ENCODE measurements at regions not wholly inside any gene's neighbourhood (a gene's known extent, or its start where the extent isn't known, plus 50 kb on each side); places are given as distances from the start of the nearest gene placed in this dataset.

- Histone ChIP-seq H3K4me2 (ENCODE audit: insufficient read depth, insufficient read length, low read length) (no peak overlapping the region), H3K4ac (ENCODE audit: low read depth, low read length) (no peak overlapping the region), H3K23me2 (ENCODE audit: insufficient read length, low read depth, low read length, poor library complexity, severe bottlenecking) (no peaks in the 10 kb centered on the region), H2AFZ (ENCODE audit: low read length) (no peak overlapping the region), H3T11ph (ENCODE audit: low read length) (no peak overlapping the region), H2AK5ac (ENCODE audit: insufficient read length, low read length) (no peak overlapping the region), H3K14ac (ENCODE audit: insufficient read depth, low read length) (no peak overlapping the region), H3K18ac (ENCODE audit: insufficient read length, low read depth, low read length) (no peak overlapping the region), H4K20me1 (ENCODE audit: control insufficient read depth, insufficient read depth, insufficient read length) (no peaks in the 10 kb centered on the region), H3K9me3 (ENCODE audit: control insufficient read depth, low read depth, low read length) (no peaks in the 10 kb centered on the region), H2BK120ac (ENCODE audit: low read depth, low read length, poor library complexity, severe bottlenecking) (no peak overlapping the region), H3K27me3 (ENCODE audit: insufficient read depth, low read length) (no peaks in the 10 kb centered on the region), H3K79me2 (ENCODE audit: insufficient read depth, low read length) (no peaks in the 10 kb centered on the region), H3K4me1 (ENCODE audit: insufficient read depth, low read length) (no peaks in the 10 kb centered on the region), H2BK12ac (ENCODE audit: insufficient read length, low read depth, low read length) (no peak overlapping the region), H2BK20ac (ENCODE audit: low read depth, low read length, poor library complexity, severe bottlenecking) (no peak overlapping the region), H3K79me1 (ENCODE audit: insufficient read depth, low read depth, low read length, poor library complexity, severe bottlenecking) (no peaks in the 10 kb centered on the region), H3K9ac (ENCODE audit: extremely low read depth, insufficient read length, low read length) (no peak overlapping the region), H2BK5ac (ENCODE audit: insufficient read length, low read length) (no peak overlapping the region), H4K8ac (replicated peaks; ENCODE audit: insufficient read length, low read depth, low read length) (no peak overlapping the region), H4K91ac (ENCODE audit: insufficient read length, low read depth, low read length) (no peak overlapping the region), H3K56ac (ENCODE audit: insufficient read length, low read depth, low read length) (no peak overlapping the region), H4K5ac (ENCODE audit: insufficient read length, low read depth, low read length) (no peak overlapping the region), H3K23ac (ENCODE audit: insufficient read length, low read depth, low read length) (no peak overlapping the region), H2BK15ac (ENCODE audit: low read depth, low read length) (no peak overlapping the region), H3K27ac (ENCODE audit: insufficient read length, low read depth, low read length) (no peak overlapping the region)
- Mint-ChIP-seq H3K27me3 (ENCODE audit: low read depth) (no peaks in the 10 kb centered on the region), H3K9me3 (peaks cover 12 to 17% of the 10 kb centered on the region in 2 experiments; a peak in 4 of 5 replicates), H3K27ac (no peak overlapping the region), H3K4me1 (no peaks in the 10 kb centered on the region), H3K4me3 (no peak overlapping the region), H3K36me3 (ENCODE audit: insufficient read depth in 1 of 3, low read depth in 3 of 3) (peaks cover 2 to 12% (median 5%) of the 10 kb centered on the region in 3 experiments; a peak in 5 of 7 replicates)
- no peak for DNase-seq
- WGBS (ENCODE audit: extremely low coverage, insufficient read length, low lambda C conversion rate), result no CpG with 5 or more reads among the region's 3 CpGs
- TF ChIP-seq CTCF (conservative IDR thresholded peaks at IDR 0.05), result no peak
These were observed 101.4 kb upstream of the MPDZ start for GRCh38 chr9:13380903-13381302.
